Body of pancreas (tissue), 4 donors: ENCODE measurements at regions not wholly inside any gene's neighbourhood (a gene's known extent, or its start where the extent isn't known, plus 50 kb on each side); places are given as distances from the start of the nearest gene placed in this dataset.

Experiments used
- ATAC-seq: fragments of 150-250 bp; one replicate; pipeline ENCODE4 v1.9.1; 2016
- DNase-seq, 4 donors: peaks; one replicate each; pipeline ENCODE4 v3.0.0-alpha.2; 2019
- H3K27ac ChIP-seq, 4 donors: fragments of 200-600 bp; sonication (generic); 1 replicate in 3 of 4; 2 replicates in 1 of 4; pipeline versions ENCODE4 v1.5.1 to v1.6.1; 2016 to 2019; ENCODE audit warnings: mild to moderate bottlenecking in 1 of 4, mixed read lengths in 1 of 4, moderate library complexity in 1 of 4
- H3K27me3 ChIP-seq, 2 donors: fragments of 200-600 bp; sonication (generic); one replicate each; pipeline ENCODE4 v1.6.0; 2016; ENCODE audit warnings: mild to moderate bottlenecking in 1 of 2
- H3K36me3 ChIP-seq, 2 donors: fragments of 200-600 bp; sonication (generic); replicated peaks in 1 of 2; 2 replicates each; pipeline ENCODE4 v1.5.1; 2016; ENCODE audit warnings: low read depth in 2 of 2; ENCODE audit not compliant: insufficient read depth in 1 of 2
- H3K4me1 ChIP-seq: fragments of 200-600 bp; sonication (generic); one replicate; pipeline ENCODE4 v1.6.0; 2016
- H3K4me3 ChIP-seq, 2 donors: fragments of 200-600 bp; sonication (generic); 1 replicate in 1 of 2; 2 replicates in 1 of 2; pipeline ENCODE4 v1.5.1; 2016 to 2019
- H3K9me3 ChIP-seq, 3 donors: fragments of 200-600 bp; sonication (generic); 1 replicate in 2 of 3; 2 replicates in 1 of 3; pipeline ENCODE4 v1.5.1; 2016
- POLR2A ChIP-seq, 3 donors: fragments of 450-650 bp; IDR thresholded peaks; one replicate each; pipeline ENCODE4 v1.6.1; 2016; ENCODE audit warnings: antibody characterized with exemption in 3 of 3, mild to moderate bottlenecking in 2 of 3
- WGBS, 2 donors: methylation state at CpG; one replicate each; pipeline ENCODE4 v1.1.5; 2017; 5-methylcytosine and 5-hydroxymethylcytosine counted together
- intact Hi-C: fragments of 100-400 bp; cut with DNase I; formaldehyde crosslinking; loops from one replicate; pipeline ENCODE4 v1.15.1; 2023
- TF ChIP-seq, protein P1 (sequence below), 7 experiments: fragments of 450-650 bp in 4 of 7; fragments of 200-600 bp in 3 of 7; sonication (generic) in 3 of 7; IDR thresholded peaks; one replicate each; pipeline ENCODE4 v1.5.1; 2016 to 2019; ENCODE audit warnings: antibody characterized with exemption in 7 of 7

DNA sequence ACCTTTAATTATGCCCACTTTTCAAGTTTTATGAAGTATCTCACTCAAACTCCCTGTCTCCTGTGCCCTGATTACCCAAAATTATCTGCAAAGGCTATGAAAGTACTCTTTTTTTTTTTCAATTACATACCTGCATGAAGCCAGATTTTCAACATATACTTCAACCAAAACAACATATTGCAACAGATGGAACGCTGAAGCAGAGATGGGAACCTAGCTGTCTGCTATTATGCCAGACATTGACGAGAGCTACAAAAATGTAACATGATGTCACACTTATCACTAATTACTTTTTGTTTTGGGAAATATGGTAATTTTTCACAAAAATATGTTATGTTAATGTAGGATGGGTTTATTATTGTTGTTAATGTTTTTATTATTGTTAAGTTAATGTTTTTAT lies 86.5 kb upstream of the SLC1A3 start:
- intact Hi-C loops, result no loop called here
- 85 to 89% methylated on average over 2 of the region's 2 CpGs for WGBS, 2 donors
- Histone ChIP-seq H3K36me3 (no peaks in the 10 kb centered on the region), H3K4me3 (no peak overlapping the region), H3K27ac (no peak overlapping the region), H3K4me1 (no peaks in the 10 kb centered on the region), H3K9me3 (no peaks in the 10 kb centered on the region), H3K27me3 (no peaks in the 10 kb centered on the region)
- TF ChIP-seq POLR2A (IDR thresholded peaks at IDR 0.05), result no peak
- TF ChIP-seq, protein P1, sequence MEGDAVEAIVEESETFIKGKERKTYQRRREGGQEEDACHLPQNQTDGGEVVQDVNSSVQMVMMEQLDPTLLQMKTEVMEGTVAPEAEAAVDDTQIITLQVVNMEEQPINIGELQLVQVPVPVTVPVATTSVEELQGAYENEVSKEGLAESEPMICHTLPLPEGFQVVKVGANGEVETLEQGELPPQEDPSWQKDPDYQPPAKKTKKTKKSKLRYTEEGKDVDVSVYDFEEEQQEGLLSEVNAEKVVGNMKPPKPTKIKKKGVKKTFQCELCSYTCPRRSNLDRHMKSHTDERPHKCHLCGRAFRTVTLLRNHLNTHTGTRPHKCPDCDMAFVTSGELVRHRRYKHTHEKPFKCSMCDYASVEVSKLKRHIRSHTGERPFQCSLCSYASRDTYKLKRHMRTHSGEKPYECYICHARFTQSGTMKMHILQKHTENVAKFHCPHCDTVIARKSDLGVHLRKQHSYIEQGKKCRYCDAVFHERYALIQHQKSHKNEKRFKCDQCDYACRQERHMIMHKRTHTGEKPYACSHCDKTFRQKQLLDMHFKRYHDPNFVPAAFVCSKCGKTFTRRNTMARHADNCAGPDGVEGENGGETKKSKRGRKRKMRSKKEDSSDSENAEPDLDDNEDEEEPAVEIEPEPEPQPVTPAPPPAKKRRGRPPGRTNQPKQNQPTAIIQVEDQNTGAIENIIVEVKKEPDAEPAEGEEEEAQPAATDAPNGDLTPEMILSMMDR (IDR thresholded peaks at IDR 0.05), result no peak
- ATAC-seq (no peak), DNase-seq (no peak)

DNA sequence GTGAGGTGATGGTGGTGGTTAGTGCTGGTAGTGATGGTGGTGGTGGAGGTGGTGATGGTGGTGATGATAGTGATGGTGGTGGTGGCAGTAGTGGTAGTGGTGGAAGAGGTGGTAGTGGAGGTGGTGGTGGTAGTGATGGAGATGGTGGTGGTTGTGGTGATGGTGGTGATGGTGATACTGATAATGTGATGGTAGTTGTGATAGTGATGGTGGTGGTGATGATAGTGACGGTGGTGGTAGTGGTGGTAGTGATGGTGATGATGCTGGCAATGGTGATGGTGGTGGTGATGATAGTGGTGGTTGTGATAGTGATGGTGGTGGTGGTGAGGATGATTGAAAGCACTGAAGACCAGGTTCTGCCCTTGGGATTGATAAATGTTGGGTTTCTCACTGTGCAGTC lies 85.2 kb upstream of the SLC1A3 start:
- Histone ChIP-seq H3K9me3 (no peaks in the 10 kb centered on the region), H3K27ac (no peak overlapping the region), H3K4me3 (no peak overlapping the region), H3K36me3 (no peaks in the 10 kb centered on the region), H3K4me1 (no peaks in the 10 kb centered on the region), H3K27me3 (no peaks in the 10 kb centered on the region)
- DNase-seq (no peak), ATAC-seq (no peak)
- intact Hi-C loops, result no loop called here
- WGBS, 2 donors, result 35 to 72% methylated on average over 1 of the region's 1 CpG
- TF ChIP-seq, protein P1 (IDR thresholded peaks at IDR 0.05), result no peak
- TF ChIP-seq POLR2A (IDR thresholded peaks at IDR 0.05), result no peak

GRCh38 chr5:36521838-36522745 lies 84.3 kb upstream of the SLC1A3 start:
- H3K9me3 ChIP-seq, result no peaks in the 10 kb centered on the region
- H3K27ac ChIP-seq, result no peak overlapping the region
- peak; percentile 15 for ATAC-seq

GRCh38 chr5:36522746-36523065 lies 83.7 kb upstream of the SLC1A3 start:
- Histone ChIP-seq H3K27me3 (no peaks in the 10 kb centered on the region), H3K36me3 (no peaks in the 10 kb centered on the region), H3K27ac (no peak overlapping the region), H3K9me3 (no peaks in the 10 kb centered on the region), H3K4me3 (no peak overlapping the region), H3K4me1 (no peaks in the 10 kb centered on the region)
- DNase-seq (peak in 1 of 4 donors; percentile 16), ATAC-seq (no peak)
- intact Hi-C loops, result no loop called here
- no peak for TF ChIP-seq POLR2A (IDR thresholded peaks at IDR 0.05)
- TF ChIP-seq, protein P1 (IDR thresholded peaks at IDR 0.05), result no peak
- WGBS, 2 donors, result 58 to 75% methylated on average over 5 of the region's 5 CpGs

More at GRCh38 chr5:36521838-36522745, 84.3 kb upstream of the SLC1A3 start:
- WGBS, 2 donors, result 70 to 74% methylated on average over 7 to 10 of the region's 10 CpGs
- no peak overlapping the region for H3K4me3 ChIP-seq
- intact Hi-C loops, result no loop called here
- H3K4me1 ChIP-seq, result no peaks in the 10 kb centered on the region
- peak in 1 of 4 donors; percentile 17 for DNase-seq
- no peaks in the 10 kb centered on the region for H3K27me3 ChIP-seq
- H3K36me3 ChIP-seq, result no peaks in the 10 kb centered on the region
- no peak for TF ChIP-seq POLR2A (IDR thresholded peaks at IDR 0.05)
- TF ChIP-seq, protein P1 (IDR thresholded peaks at IDR 0.05), result no peak

GRCh38 chr5:36523450-36523849 lies 83.0 kb upstream of the SLC1A3 start:
- 73 to 78% methylated on average over 5 of the region's 5 CpGs for WGBS, 2 donors
- TF ChIP-seq, protein P1 (IDR thresholded peaks at IDR 0.05), result no peak
- TF ChIP-seq POLR2A (IDR thresholded peaks at IDR 0.05), result no peak
- no peak overlapping the region for H3K27ac ChIP-seq
- no peak for ATAC-seq
- no peak for DNase-seq
- H3K27me3 ChIP-seq, result no peaks in the 10 kb centered on the region
- no peaks in the 10 kb centered on the region for H3K36me3 ChIP-seq
- no peaks in the 10 kb centered on the region for H3K4me1 ChIP-seq
- H3K9me3 ChIP-seq, result no peaks in the 10 kb centered on the region
- no peak overlapping the region for H3K4me3 ChIP-seq
- intact Hi-C loops, result no loop called here
